Karpas-422 (cell line): ENCODE measurements at regions not wholly inside any gene's neighbourhood (a gene's known extent, or its start where the extent isn't known, plus 50 kb on each side); places are given as distances from the start of the nearest gene placed in this dataset.

ENCODE experiments used
- DNase-seq: peaks from one replicate; pipeline ENCODE4 v3.0.0-alpha.2; 2015
- H2AFZ ChIP-seq: fragments of 200-600 bp; sonication (generic); 2 replicates; pipeline ENCODE4 v1.6.1; 2014; ENCODE audit warnings: antibody characterized with exemption, low read length, mixed read lengths
- H3K27ac ChIP-seq: fragments of 200-600 bp; sonication (generic); 2 replicates; pipeline ENCODE4 v1.5.1; 2014; ENCODE audit warnings: mild to moderate bottlenecking, low read length, moderate library complexity
- H3K27me3 ChIP-seq: fragments of 200-600 bp; sonication (generic); 2 replicates; pipeline ENCODE4 v1.6.1; 2014; ENCODE audit warnings: low read length, mixed read lengths
- H3K36me3 ChIP-seq: fragments of 200-600 bp; sonication (generic); 2 replicates; pipeline ENCODE4 v1.6.1; 2014; ENCODE audit warnings: low read length, mixed read lengths; ENCODE audit not compliant: insufficient read depth
- H3K4me1 ChIP-seq: fragments of 200-600 bp; sonication (generic); 2 replicates; pipeline ENCODE4 v1.6.1; 2014; ENCODE audit warnings: mild to moderate bottlenecking, low read length, mixed read lengths
- H3K4me2 ChIP-seq: fragments of 200-600 bp; sonication (generic); 2 replicates; pipeline ENCODE4 v1.6.1; 2014; ENCODE audit warnings: low read length, low read depth, mild to moderate bottlenecking; ENCODE audit not compliant: poor library complexity, severe bottlenecking
- H3K4me3 ChIP-seq: fragments of 200-600 bp; sonication (generic); 2 replicates; pipeline ENCODE4 v1.5.1; 2014; ENCODE audit warnings: mild to moderate bottlenecking, antibody characterized with exemption, low read length, mixed read lengths
- H3K79me2 ChIP-seq: fragments of 200-600 bp; sonication (generic); 2 replicates; pipeline ENCODE4 v1.6.1; 2014; ENCODE audit warnings: mild to moderate bottlenecking, low read length, mixed read lengths
- H3K9ac ChIP-seq: fragments of 200-600 bp; sonication (generic); 2 replicates; pipeline ENCODE4 v1.6.0; 2014; ENCODE audit warnings: low read length
- H3K9me2 ChIP-seq: fragments of 200-600 bp; sonication (generic), shearing (Covaris generic); replicated peaks from 2 replicates; pipeline ENCODE4 v1.6.0; 2014; ENCODE audit warnings: mild to moderate bottlenecking, low read length, moderate library complexity; ENCODE audit not compliant: insufficient read depth
- H3K9me3 ChIP-seq: fragments of 300-700, 200-600 bp; sonication (generic); 2 replicates; pipeline ENCODE4 v1.6.1; 2014; ENCODE audit warnings: low read length, mixed read lengths
- H4K20me1 ChIP-seq: fragments of 200-600 bp; sonication (generic); 2 replicates; pipeline ENCODE4 v1.6.1; 2014; ENCODE audit warnings: mild to moderate bottlenecking, antibody characterized with exemption, low read length, low read depth; ENCODE audit not compliant: insufficient read depth

GRCh38 chr6:120874422-120874821 is 459.9 kb downstream of the TBC1D32 start:
- no peak for DNase-seq
- Histone ChIP-seq H3K9me2 (no peaks in the 10 kb centered on the region), H3K4me1 (no peaks in the 10 kb centered on the region), H3K27ac (no peak overlapping the region), H2AFZ (no peak overlapping the region), H3K9ac (no peak overlapping the region), H3K4me3 (no peak overlapping the region), H4K20me1 (no peaks in the 10 kb centered on the region), H3K27me3 (no peaks in the 10 kb centered on the region), H3K79me2 (no peaks in the 10 kb centered on the region), H3K9me3 (no peaks in the 10 kb centered on the region), H3K36me3 (no peaks in the 10 kb centered on the region), H3K4me2 (no peak overlapping the region)

- no peaks in the 10 kb centered on the region for H3K4me1 ChIP-seq
- no peak overlapping the region for H3K4me2 ChIP-seq
- no peaks in the 10 kb centered on the region for H3K9me2 ChIP-seq
- H3K79me2 ChIP-seq, result no peaks in the 10 kb centered on the region
- no peaks in the 10 kb centered on the region for H3K9me3 ChIP-seq
- H3K27ac ChIP-seq, result no peak overlapping the region
- H3K4me3 ChIP-seq, result no peak overlapping the region
- no peak overlapping the region for H3K9ac ChIP-seq
- no peaks in the 10 kb centered on the region for H3K27me3 ChIP-seq
- no peak overlapping the region for H2AFZ ChIP-seq
- no peaks in the 10 kb centered on the region for H4K20me1 ChIP-seq
- H3K36me3 ChIP-seq, result no peaks in the 10 kb centered on the region
- DNase-seq, result no peak
These were observed 461.0 kb downstream of the TBC1D32 start for GRCh38 chr6:120873125-120873865.

- no peaks in the 10 kb centered on the region for H3K79me2 ChIP-seq
- DNase-seq, result no peak
- H3K9ac ChIP-seq, result no peak overlapping the region
- H4K20me1 ChIP-seq, result no peaks in the 10 kb centered on the region
- no peak overlapping the region for H2AFZ ChIP-seq
- H3K9me2 ChIP-seq, result no peaks in the 10 kb centered on the region
- H3K4me3 ChIP-seq, result no peak overlapping the region
- no peaks in the 10 kb centered on the region for H3K9me3 ChIP-seq
- H3K4me2 ChIP-seq, result no peak overlapping the region
- H3K4me1 ChIP-seq, result no peaks in the 10 kb centered on the region
- no peaks in the 10 kb centered on the region for H3K27me3 ChIP-seq
- no peak overlapping the region for H3K27ac ChIP-seq
- H3K36me3 ChIP-seq, result no peaks in the 10 kb centered on the region
These were observed 462.1 kb downstream of the TBC1D32 start for GRCh38 chr6:120872262-120872578.

GRCh38 chr6:120871416-120872261 is 462.6 kb downstream of the TBC1D32 start:
- H3K27me3 ChIP-seq, result no peaks in the 10 kb centered on the region
- H3K4me3 ChIP-seq, result no peak overlapping the region

GRCh38 chr6:120869397-120869796 is 464.9 kb downstream of the TBC1D32 start:
- no peak for DNase-seq
- no peaks in the 10 kb centered on the region for H3K27me3 ChIP-seq
- no peaks in the 10 kb centered on the region for H3K4me1 ChIP-seq

More at GRCh38 chr6:120871416-120872261, 462.6 kb downstream of the TBC1D32 start:
- no peak for DNase-seq
- no peaks in the 10 kb centered on the region for H3K9me2 ChIP-seq
- H3K36me3 ChIP-seq, result no peaks in the 10 kb centered on the region
- no peaks in the 10 kb centered on the region for H4K20me1 ChIP-seq
- no peak overlapping the region for H2AFZ ChIP-seq
- H3K9me3 ChIP-seq, result no peaks in the 10 kb centered on the region
- no peak overlapping the region for H3K4me2 ChIP-seq
- no peaks in the 10 kb centered on the region for H3K79me2 ChIP-seq
- H3K9ac ChIP-seq, result no peak overlapping the region
- H3K4me1 ChIP-seq, result no peaks in the 10 kb centered on the region
- H3K27ac ChIP-seq, result no peak overlapping the region

GRCh38 chr6:120857422-120857821 is 476.9 kb downstream of the TBC1D32 start:
- Histone ChIP-seq H3K79me2 (no peaks in the 10 kb centered on the region), H3K9me2 (0 out of 2 replicates have a peak, but pooled peaks cover 2% of the 10 kb centered on the region), H4K20me1 (no peaks in the 10 kb centered on the region), H2AFZ (no peak overlapping the region), H3K4me2 (no peak overlapping the region), H3K9ac (no peak overlapping the region), H3K36me3 (no peaks in the 10 kb centered on the region), H3K27me3 (no peaks in the 10 kb centered on the region), H3K27ac (no peak overlapping the region), H3K4me3 (no peak overlapping the region), H3K4me1 (no peaks in the 10 kb centered on the region), H3K9me3 (no peaks in the 10 kb centered on the region)
- DNase-seq, result no peak

More at GRCh38 chr6:120869397-120869796, 464.9 kb downstream of the TBC1D32 start:
- Histone ChIP-seq H3K79me2 (no peaks in the 10 kb centered on the region), H3K9me2 (no peaks in the 10 kb centered on the region), H2AFZ (no peak overlapping the region), H3K4me3 (no peak overlapping the region), H3K36me3 (no peaks in the 10 kb centered on the region), H3K4me2 (no peak overlapping the region), H4K20me1 (no peaks in the 10 kb centered on the region), H3K27ac (no peak overlapping the region), H3K9me3 (no peaks in the 10 kb centered on the region), H3K9ac (no peak overlapping the region)

GRCh38 chr6:120854583-120854982 is 479.7 kb downstream of the TBC1D32 start:
- no peaks in the 10 kb centered on the region for H3K79me2 ChIP-seq
- DNase-seq, result no peak
- no peaks in the 10 kb centered on the region for H4K20me1 ChIP-seq
- no peak overlapping the region for H3K4me3 ChIP-seq
- no peaks in the 10 kb centered on the region for H3K36me3 ChIP-seq
- no peak overlapping the region for H3K4me2 ChIP-seq
- no peaks in the 10 kb centered on the region for H3K9me3 ChIP-seq
- H3K9ac ChIP-seq, result no peak overlapping the region
- no peak overlapping the region for H3K27ac ChIP-seq
- no peaks in the 10 kb centered on the region for H3K9me2 ChIP-seq
- H3K27me3 ChIP-seq, result no peaks in the 10 kb centered on the region
- no peaks in the 10 kb centered on the region for H3K4me1 ChIP-seq
- no peak overlapping the region for H2AFZ ChIP-seq

- H3K4me2 ChIP-seq, result no peak overlapping the region
These were observed 480.8 kb downstream of the TBC1D32 start for GRCh38 chr6:120853489-120853888.

More at GRCh38 chr6:120853489-120853888, 480.8 kb downstream of the TBC1D32 start:
- Histone ChIP-seq H3K9me2 (no peaks in the 10 kb centered on the region), H3K27ac (no peak overlapping the region), H3K27me3 (no peaks in the 10 kb centered on the region), H3K9ac (no peak overlapping the region), H2AFZ (no peak overlapping the region), H4K20me1 (no peaks in the 10 kb centered on the region), H3K36me3 (no peaks in the 10 kb centered on the region), H3K9me3 (no peaks in the 10 kb centered on the region), H3K4me1 (no peaks in the 10 kb centered on the region), H3K79me2 (no peaks in the 10 kb centered on the region), H3K4me3 (no peak overlapping the region)
- DNase-seq, result no peak
